ENCODE measurements at regions not wholly inside any gene's neighbourhood (a gene's known extent, or its start where the extent isn't known, plus 50 kb on each side); places are given as distances from the start of the nearest gene placed in this dataset.

DNA sequence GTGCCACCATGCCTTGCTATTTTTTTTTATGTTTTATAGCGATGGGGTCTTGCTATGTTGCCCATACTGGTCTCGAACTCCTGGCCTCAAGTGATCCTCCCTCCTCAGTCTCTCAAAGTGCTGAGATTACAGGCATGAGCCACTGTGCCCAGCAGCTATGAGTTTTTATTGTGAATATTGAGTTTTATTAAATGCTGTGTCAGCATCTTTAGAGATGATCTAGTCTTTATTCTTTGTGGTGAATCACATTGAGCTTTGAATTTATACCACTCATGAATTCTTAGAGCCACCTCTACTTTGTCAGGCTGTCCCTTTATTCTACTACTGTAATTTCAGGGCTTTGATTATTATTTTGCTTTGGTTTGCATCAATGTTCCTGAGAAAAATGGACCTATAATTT lies 428.3 kb downstream of the BTBD3 start:
- TF ChIP-seq, protein P1, sequence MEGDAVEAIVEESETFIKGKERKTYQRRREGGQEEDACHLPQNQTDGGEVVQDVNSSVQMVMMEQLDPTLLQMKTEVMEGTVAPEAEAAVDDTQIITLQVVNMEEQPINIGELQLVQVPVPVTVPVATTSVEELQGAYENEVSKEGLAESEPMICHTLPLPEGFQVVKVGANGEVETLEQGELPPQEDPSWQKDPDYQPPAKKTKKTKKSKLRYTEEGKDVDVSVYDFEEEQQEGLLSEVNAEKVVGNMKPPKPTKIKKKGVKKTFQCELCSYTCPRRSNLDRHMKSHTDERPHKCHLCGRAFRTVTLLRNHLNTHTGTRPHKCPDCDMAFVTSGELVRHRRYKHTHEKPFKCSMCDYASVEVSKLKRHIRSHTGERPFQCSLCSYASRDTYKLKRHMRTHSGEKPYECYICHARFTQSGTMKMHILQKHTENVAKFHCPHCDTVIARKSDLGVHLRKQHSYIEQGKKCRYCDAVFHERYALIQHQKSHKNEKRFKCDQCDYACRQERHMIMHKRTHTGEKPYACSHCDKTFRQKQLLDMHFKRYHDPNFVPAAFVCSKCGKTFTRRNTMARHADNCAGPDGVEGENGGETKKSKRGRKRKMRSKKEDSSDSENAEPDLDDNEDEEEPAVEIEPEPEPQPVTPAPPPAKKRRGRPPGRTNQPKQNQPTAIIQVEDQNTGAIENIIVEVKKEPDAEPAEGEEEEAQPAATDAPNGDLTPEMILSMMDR (IDR thresholded peaks at IDR 0.05; ENCODE audit: insufficient read depth, low read length) = no peak
- TF ChIP-seq SPI1 (IDR thresholded peaks at IDR 0.05; ENCODE audit: borderline replicate concordance, low read depth) (no peak), GABPA (IDR thresholded peaks at IDR 0.05; ENCODE audit: low read depth) (no peak), POLR2AphosphoS5 (IDR thresholded peaks at IDR 0.05; ENCODE audit: low read depth) (no peak)
- TF ChIP-seq, protein P2, sequence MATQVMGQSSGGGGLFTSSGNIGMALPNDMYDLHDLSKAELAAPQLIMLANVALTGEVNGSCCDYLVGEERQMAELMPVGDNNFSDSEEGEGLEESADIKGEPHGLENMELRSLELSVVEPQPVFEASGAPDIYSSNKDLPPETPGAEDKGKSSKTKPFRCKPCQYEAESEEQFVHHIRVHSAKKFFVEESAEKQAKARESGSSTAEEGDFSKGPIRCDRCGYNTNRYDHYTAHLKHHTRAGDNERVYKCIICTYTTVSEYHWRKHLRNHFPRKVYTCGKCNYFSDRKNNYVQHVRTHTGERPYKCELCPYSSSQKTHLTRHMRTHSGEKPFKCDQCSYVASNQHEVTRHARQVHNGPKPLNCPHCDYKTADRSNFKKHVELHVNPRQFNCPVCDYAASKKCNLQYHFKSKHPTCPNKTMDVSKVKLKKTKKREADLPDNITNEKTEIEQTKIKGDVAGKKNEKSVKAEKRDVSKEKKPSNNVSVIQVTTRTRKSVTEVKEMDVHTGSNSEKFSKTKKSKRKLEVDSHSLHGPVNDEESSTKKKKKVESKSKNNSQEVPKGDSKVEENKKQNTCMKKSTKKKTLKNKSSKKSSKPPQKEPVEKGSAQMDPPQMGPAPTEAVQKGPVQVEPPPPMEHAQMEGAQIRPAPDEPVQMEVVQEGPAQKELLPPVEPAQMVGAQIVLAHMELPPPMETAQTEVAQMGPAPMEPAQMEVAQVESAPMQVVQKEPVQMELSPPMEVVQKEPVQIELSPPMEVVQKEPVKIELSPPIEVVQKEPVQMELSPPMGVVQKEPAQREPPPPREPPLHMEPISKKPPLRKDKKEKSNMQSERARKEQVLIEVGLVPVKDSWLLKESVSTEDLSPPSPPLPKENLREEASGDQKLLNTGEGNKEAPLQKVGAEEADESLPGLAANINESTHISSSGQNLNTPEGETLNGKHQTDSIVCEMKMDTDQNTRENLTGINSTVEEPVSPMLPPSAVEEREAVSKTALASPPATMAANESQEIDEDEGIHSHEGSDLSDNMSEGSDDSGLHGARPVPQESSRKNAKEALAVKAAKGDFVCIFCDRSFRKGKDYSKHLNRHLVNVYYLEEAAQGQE (IDR thresholded peaks at IDR 0.05; ENCODE audit: insufficient replicate concordance, low read depth) = no peak
- Histone ChIP-seq H3K4me3 (replicated peaks; ENCODE audit: insufficient read depth, low read length) (no peak overlapping the region), H3K27ac (replicated peaks) (no peak overlapping the region), H3K27me3 (ENCODE audit: insufficient read depth, poor library complexity, severe bottlenecking) (no peaks in the 10 kb centered on the region)
- DNase-seq (ENCODE audit: low read depth in 1 of 2, low spot score in 1 of 2) = no peak

DNA sequence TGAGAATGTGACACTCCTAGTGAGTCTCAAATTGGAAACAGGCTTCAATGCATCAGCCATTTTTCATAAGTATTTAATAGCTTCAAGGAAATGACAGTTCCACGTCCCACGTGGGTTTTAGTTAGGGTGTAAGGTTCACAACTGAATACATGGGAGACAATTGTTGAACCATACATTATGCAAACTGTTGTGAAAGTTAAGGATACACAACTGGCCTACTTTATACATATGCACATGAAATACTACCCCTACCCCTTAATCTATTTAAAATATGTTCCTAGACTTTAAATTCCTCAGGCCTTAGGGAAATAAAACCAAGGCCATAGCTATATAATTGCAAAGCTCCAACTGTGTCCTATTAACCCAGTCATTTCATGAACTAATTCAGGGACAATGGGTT lies 436.1 kb downstream of the BTBD3 start:
- Histone ChIP-seq H3K27me3 (ENCODE audit: insufficient read depth, poor library complexity, severe bottlenecking) (no peaks in the 10 kb centered on the region), H3K27ac (replicated peaks) (no peak overlapping the region), H3K4me3 (replicated peaks; ENCODE audit: insufficient read depth, low read length) (no peak overlapping the region)
- TF ChIP-seq, protein P2 (IDR thresholded peaks at IDR 0.05; ENCODE audit: insufficient replicate concordance, low read depth) = no peak
- TF ChIP-seq, protein P1 (IDR thresholded peaks at IDR 0.05; ENCODE audit: insufficient read depth, low read length) = no peak
- TF ChIP-seq SPI1 (IDR thresholded peaks at IDR 0.05; ENCODE audit: borderline replicate concordance, low read depth) = no peak
- TF ChIP-seq GABPA (IDR thresholded peaks at IDR 0.05; ENCODE audit: low read depth) = no peak
- TF ChIP-seq POLR2AphosphoS5 (IDR thresholded peaks at IDR 0.05; ENCODE audit: low read depth) = no peak
- no peak for DNase-seq (ENCODE audit: low read depth in 1 of 2, low spot score in 1 of 2)

DNA sequence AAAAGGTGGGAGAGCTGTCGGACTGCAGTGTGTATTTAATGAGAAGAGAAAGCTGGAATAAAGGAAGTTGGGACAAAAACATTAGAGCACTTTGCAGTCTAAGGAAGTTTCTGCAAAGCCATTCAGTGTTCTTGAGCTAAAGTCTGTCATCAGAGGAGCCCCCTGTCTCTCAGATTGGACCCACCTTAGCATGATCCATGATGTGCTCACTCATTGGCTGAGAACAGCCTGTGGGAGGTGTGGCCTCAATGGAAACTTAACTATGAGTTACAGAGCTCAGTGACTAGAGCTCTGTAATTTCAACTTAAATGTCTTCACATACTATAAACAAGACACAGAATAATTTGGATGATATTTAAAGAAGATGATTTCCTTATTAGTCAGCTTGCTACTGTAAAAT lies 437.0 kb downstream of the BTBD3 start:
- Histone ChIP-seq H3K27me3 (ENCODE audit: insufficient read depth, poor library complexity, severe bottlenecking) (no peaks in the 10 kb centered on the region), H3K27ac (replicated peaks) (no peak overlapping the region), H3K4me3 (replicated peaks; ENCODE audit: insufficient read depth, low read length) (no peak overlapping the region)
- DNase-seq (ENCODE audit: low read depth in 1 of 2, low spot score in 1 of 2) = no peak
- TF ChIP-seq, protein P1 (IDR thresholded peaks at IDR 0.05; ENCODE audit: insufficient read depth, low read length) = no peak
- no peak for TF ChIP-seq GABPA (IDR thresholded peaks at IDR 0.05; ENCODE audit: low read depth)
- no peak for TF ChIP-seq SPI1 (IDR thresholded peaks at IDR 0.05; ENCODE audit: borderline replicate concordance, low read depth)
- TF ChIP-seq POLR2AphosphoS5 (IDR thresholded peaks at IDR 0.05; ENCODE audit: low read depth) = no peak
- TF ChIP-seq, protein P2 (IDR thresholded peaks at IDR 0.05; ENCODE audit: insufficient replicate concordance, low read depth) = no peak

All from HL-60 (cell line).